CD4-positive, alpha-beta T cell treated with Interleukin-17A for 1 hour (primary cell): ENCODE measurements at regions not wholly inside any gene's neighbourhood (a gene's known extent, or its start where the extent isn't known, plus 50 kb on each side); places are given as distances from the start of the nearest gene placed in this dataset.
"Not testable (repeated sequence)": the region's sequence is repeated elsewhere in the genome, so short reads cannot be mapped to it uniquely, and the experiment has no call there.

ENCODE experiments used
- DNase-seq: peaks from one replicate; pipeline ENCODE4 v3.0.0-alpha.2; 2020

DNA sequence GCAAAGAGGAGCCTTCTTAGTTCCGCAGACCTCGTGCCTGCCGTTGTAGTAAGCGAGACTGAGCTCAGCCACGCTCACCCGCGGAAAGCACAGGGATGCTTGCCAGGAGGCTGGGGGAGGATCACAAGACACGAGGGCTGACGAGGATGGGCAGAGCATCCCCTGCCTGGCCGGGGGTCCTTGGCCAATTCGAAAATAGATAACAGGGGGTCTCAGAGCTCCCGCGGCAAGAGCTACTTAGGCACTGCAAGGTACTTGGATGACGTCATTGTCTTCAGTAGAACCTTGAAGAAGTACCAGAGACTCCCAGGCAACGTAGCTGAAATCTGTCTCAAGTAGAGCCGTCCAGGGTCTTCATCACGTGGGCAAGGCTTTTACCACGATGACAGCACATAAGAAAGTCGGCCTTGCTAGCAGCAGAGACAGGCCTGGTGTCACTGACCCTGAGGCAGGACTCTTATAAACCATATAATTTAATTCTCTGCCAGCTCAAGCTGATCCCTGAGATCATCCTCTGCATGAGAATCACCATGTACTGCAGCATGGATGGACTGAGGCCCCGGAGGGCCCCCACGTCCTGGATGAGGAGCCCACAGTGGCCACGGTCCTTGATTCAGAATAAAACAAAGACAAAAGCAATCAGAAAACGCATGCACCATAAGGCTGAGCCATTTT is 81.9 kb downstream of the TMEM18 start:
- DNase-seq, result no peak

DNA sequence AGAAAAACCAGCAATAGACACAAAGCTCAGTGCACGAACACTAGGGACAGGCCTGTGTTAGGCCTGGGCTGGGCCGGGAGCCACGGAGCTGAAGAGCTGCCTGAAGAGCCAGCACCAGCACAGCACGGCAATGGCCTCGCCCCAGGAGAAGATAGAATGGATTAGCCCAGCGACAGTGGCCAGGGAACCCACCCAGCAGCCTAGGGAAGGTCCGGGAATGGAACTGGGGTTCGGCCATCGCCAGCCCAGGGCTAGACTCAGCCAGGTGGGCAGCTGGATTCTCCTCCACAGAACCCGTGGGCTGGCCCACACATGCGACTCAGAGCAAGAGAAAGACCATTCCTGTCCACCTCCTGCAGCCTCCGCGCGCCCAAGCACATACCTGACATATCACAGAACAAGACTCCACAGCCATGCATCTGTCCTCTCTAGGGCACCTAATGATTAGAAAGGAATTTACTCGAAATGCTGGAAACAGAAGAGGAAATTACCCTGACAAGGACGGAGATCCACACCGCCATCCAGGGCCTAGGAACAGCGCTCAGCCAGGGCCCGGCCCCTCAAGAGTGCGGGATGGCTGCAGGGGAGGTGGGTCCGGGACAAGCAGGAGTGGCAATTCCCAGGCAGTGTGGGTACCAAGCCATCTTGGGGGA is 82.8 kb downstream of the TMEM18 start:
- no peak for DNase-seq

- no peak for DNase-seq
These were observed 83.7 kb downstream of the TMEM18 start for GRCh38 chr2:593356-594026.

- no peak for DNase-seq
These were observed 84.5 kb downstream of the TMEM18 start for GRCh38 chr2:592737-593136.

DNA sequence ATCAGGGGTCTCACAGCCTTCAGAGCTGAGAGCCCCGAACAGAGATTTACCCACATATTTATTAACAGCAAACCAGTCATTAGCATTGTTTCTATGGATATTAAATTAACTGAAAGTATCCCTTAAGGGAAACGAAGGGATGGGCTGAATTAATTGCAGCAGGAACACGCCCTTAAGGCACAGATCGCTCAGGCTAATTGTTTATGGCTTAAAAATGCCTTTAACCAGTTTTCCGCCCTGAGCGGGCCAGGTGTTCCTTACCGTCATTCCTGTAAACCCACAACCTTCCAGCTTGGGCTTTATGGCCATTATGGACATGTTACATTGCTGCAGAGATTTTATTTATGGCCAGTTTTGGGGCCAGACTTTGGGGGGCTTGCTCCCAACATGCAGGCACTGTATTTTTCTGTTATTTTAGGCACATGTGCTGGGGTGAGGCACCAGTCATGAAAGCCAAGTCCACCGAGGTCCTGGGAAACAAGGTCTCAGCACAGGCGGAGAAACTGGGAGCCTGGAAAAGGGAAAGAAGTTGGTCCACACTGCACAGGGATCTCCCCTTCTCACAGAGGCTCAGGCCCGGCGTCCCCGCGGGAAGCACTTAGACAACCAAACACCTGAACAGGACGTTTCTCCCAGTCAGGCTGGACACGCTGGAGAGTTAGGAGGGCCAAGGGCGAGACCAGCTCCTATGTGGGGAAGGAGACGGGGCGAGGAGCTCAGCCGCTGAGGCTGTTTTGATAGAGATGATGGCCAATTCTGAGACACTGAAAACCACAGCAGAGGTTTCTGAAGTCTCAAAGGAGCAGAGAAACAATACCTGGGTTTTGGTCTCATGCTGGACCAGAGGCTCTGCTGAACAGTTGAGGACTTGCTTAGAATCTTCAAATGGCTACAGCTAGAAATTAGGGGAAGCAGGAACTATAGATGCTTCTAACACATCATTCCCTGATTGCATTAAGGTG is 86.7 kb downstream of the TMEM18 start:
- no peak for DNase-seq

DNA sequence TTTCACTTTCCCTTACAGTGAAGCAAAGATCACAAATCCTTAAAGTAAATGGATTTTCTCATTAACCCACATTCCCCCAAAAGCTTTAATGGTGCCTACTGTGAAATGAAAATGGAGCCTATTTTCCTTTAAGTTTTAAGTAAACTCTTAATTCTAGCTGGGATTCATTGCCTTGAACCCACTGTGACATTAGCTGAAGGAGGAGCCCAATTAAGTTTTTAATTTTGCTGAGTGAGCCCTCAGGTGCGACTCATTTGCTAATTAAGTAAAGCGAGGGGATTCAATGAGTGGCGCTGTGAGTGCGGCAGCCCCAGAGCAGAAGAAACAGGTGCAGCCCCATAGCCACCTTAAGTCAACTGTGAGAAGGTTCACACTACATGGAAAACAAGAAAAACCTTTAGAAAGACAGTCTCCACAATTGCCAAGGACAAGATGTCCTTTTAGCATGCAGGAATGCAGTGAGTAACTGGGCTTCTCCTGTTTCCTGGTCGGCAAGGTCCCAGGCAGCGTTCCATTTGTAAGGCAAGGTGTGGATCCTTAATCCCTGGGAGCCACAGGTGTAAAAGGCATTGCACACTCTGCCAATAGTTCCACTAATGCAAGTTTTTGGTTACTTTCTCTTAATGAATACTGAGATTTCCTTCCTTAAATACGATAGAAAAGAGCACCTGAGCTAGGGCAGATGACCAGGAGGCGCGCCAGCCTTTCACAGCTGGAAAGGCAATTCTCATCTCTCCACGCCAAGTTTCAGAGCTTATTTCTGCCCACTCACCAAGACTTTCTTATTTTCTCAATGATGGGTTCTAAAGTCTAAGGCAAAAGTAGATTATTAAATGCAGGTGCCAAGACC is 87.7 kb downstream of the TMEM18 start:
- no peak for DNase-seq

DNA sequence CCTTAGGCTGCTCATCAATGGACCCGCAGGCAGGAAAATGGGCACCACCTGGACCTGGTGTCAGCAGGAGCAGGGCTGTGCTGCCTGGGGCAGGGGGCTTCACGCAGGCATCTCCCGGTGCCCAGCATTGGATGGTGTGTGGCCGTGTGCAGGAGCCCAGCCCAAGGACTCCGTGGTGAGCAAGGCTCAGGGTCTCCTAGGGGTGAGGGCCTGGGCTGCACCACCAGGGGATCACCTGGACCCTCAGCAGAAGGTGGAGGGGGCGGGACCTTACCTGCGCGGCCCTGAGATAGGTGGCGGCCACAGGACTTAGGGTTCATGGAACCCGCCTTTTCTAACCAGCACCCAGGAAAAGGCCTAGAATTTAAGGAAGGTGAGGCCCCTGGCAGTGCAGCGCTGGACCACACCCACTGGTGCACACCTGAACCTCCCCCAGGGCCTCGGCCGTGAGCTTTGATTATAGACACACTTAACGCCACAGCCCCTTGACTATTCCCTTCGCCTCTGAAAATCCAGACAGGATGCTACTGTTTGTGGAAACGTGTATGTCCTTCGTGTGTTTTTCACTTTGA is 89.0 kb downstream of the TMEM18 start:
- no peak for DNase-seq

DNA sequence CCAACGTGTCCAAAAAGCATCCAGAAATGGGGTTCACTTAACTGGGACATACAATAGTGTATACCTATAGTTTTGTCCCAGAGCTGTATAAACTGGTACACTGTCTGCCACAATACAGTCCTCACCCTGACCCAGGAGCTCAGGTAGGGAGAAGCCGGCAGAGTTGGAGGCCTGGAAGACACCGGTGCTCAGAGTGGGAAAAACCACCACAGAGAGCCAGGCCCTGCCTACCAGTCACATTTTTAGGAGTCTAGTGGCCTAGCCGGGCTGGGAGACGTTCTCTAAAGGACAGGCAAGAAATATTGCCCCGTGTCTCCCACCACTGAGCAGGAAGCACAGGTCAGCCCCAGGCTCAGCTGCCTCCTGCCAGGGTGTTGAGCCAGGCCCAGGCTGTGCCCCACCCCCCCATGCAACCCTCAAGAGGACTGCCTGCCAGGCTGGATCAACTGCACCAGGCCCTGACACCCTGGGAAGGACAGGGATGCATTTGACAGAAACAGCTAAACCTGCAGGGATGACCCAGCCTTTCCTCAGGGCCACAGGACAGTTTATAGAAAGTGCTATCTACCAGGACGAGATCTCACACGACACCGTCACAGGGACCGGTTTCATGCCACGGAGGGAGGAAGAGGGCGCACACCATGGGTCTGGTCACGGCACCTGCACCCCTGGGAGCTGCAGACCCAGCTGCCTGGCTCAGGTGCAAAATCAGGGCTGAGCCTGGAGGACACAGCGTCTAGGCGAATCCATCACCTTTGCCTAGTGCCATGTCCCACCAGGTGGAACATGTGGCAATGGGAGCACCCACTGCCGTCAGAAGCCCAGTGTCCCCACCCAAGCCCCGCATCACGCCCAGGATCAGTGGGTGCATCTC is 89.9 kb downstream of the TMEM18 start:
- DNase-seq, result no peak

DNA sequence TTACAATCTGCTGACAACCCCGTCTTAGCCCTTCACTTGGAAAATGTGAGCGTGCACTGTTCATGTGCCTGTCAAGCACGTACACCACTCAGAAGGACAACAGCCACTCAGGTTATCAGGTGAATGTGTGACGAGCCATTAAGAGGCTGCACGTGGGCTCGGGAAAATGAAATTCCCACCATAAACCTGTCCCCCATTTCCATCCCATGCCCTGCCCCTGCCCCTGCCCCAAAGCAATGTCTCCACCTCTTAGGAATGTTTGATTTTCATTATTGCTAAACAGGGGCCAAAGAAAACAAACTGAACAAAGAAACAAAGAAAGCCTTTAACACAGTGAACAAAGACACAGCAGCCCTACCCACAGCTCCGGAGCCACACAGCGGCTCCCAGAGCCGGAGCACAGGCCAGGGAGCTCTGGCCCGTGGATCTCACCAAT is 90.5 kb downstream of the TMEM18 start:
- no peak for DNase-seq

DNA sequence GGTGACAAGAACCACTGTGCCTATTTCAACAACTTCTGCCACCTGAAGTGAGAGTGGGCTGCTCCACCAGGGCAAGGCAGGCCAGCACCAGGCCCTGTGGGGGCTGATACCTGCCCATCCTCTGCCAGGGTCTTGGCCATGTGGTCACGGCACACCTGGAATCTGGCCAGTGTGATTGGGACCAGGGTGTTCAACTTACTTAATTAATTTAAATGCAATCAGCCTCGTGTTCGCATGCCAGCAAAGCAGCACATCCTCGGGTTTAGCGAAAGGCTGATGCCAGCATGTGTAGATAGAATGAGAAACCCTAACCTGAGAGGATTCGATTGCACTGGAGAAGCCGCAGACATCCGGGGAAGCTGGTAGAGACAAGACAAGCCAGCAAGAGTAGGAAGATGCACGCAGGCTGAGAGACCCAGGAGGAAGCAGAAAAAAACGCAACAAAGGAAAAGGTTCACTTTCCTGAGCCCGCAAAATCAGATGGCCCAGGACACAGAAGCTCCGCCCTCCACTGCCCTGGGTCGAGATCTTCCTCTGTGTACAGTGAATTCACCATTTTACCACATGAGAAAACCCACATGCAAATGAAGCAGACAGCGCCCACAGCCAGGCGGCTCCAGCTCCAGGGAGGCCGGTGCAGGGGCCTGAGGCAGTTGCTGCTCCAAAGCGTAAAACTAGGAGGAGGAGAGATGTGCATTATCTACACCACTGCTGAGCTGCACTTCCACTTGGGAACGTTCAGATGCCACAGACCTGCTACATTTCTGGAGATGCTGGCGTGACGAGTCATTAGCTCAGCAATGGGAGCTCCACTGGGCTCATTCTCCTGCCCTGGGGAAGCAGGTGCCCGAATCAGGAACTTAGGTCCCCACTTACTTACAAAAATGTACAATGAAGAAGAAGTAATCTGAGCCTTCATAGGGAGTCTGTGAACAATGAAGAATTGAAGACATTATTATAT is 92.1 kb downstream of the TMEM18 start:
- peak; percentile 42 for DNase-seq

GRCh38 chr2:583666-584065 is 93.5 kb downstream of the TMEM18 start:
- DNase-seq, result no peak

GRCh38 chr2:582792-583528 is 94.2 kb downstream of the TMEM18 start:
- DNase-seq, result no peak

DNA sequence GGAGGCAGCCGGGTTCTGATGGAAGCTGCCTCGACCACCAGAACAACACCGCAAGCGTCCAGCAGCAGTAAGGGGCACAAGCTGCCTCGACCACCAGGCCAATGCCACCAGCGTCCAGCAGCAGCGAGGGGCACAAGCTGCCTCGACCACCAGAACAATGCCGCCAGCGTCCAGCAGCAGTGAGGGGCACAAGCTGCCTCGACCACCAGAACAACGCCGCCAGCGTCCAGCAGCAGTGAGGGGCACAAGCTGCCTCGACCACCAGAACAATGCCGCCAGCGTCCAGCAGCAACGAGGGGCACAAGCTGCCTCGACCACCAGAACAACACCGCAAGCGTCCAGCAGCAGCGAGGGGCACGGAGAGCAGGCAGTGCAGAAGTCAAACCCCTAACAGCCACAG is 94.9 kb downstream of the TMEM18 start:
- not testable (repeated sequence) for DNase-seq

- DNase-seq, result no peak
These were observed 97.2 kb downstream of the TMEM18 start for GRCh38 chr2:579961-580360.

DNA sequence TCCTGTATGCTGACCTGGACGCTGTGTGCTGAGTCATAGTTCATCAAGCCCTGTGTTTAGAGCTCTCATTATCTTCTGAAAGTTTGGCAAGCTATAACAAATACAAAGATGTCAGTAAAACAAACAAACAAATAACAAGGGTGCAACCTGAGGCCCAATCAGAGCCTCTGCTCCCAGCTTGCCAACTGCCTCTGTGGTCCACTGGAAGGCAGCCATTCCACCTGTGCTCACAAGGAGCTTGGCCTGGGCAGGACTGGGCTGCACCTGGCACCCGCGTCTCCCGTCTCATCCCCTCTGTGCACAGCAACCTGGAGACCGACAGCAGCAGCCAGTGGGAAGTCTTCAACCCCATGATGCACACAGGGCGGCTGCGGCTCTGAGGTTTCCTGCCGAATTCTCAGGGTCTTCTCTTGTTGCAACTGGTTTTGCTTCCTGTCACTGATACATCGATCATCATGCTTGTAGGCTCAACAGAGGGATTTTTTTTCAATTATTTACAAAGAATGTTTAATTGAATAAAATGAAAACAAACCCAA is 97.8 kb downstream of the TMEM18 start:
- DNase-seq, result no peak

GRCh38 chr2:576292-576691 is 100.9 kb downstream of the TMEM18 start:
- no peak for DNase-seq

- DNase-seq, result no peak
These were observed 101.4 kb downstream of the TMEM18 start for GRCh38 chr2:575727-576236.
